ENCODE measurements at regions not wholly inside any gene's neighbourhood (a gene's known extent, or its start where the extent isn't known, plus 50 kb on each side); places are given as distances from the start of the nearest gene placed in this dataset.

- TF ChIP-seq CTCF (IDR thresholded peaks at IDR 0.05) (no peak), POLR2A (IDR thresholded peaks at IDR 0.05) (no peak)
These were observed 292.1 kb upstream of the IRX2 start for GRCh38 chr5:3043600-3043999.
